ENCODE measurements at regions not wholly inside any gene's neighbourhood (a gene's known extent, or its start where the extent isn't known, plus 50 kb on each side); places are given as distances from the start of the nearest gene placed in this dataset.

- no peak for TF ChIP-seq CTCF (IDR thresholded peaks at IDR 0.05)
- no peak for TF ChIP-seq POLR2AphosphoS5 (IDR thresholded peaks at IDR 0.05)
Observed at GRCh38 chr9:117887383-117887782, 183.2 kb downstream of the TLR4 start.

All from upper lobe of left lung (tissue), 4 donors.